HG02885 (cell line): ENCODE measurements at regions not wholly inside any gene's neighbourhood (a gene's known extent, or its start where the extent isn't known, plus 50 kb on each side); places are given as distances from the start of the nearest gene placed in this dataset.
"Not testable (repeated sequence)": the region's sequence is repeated elsewhere in the genome, so short reads cannot be mapped to it uniquely, and the experiment has no call there.

ENCODE experiments used
- ATAC-seq: cut with Tn5 transposase; IDR thresholded peaks from one replicate; pipeline ENCODE4 v1.9.1; 2021; ENCODE audit warnings: mild to moderate bottlenecking; ENCODE audit not compliant: unreplicated experiment, poor library complexity

DNA sequence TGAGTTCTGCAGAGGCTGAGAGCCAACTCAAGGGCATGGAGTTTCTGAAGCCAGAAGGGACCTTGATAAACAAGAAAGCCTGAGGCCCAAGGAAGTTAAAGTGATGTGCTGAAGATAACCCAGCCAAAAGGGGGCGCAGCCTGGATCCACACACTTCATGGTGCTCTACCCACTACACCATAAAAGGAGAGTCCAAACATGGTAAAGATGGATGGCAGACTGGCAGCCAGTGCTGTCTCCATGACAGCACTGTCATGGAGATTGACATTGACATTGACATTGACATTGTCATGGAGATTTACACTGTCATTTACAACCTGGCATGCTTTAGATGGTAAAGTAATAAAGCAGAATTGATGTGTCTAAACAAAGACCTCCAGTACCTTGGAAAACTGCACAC is 67.2 kb upstream of the PLGLB2 start:
- not testable (repeated sequence) for ATAC-seq

DNA sequence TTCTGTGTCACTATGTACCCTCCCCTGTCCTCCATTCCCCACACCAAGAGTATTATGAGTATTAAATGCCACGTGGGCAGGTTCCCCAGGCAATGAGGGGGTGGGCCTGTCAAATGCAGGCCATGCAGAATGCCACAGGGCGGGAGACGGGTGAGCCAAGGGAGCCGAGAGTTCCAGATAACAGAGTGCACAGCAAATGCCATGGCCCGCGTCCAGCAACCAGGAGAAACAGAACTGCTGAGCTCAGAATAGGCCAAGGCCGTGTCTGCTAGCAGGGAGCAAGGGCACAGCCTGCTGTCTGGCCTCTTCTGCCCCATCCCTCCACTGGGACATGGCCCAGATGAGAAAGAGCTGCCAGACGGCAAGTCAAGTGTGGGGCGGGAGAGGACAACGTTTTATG is 64.4 kb upstream of the PLGLB2 start:
- ATAC-seq, result not testable (repeated sequence)

DNA sequence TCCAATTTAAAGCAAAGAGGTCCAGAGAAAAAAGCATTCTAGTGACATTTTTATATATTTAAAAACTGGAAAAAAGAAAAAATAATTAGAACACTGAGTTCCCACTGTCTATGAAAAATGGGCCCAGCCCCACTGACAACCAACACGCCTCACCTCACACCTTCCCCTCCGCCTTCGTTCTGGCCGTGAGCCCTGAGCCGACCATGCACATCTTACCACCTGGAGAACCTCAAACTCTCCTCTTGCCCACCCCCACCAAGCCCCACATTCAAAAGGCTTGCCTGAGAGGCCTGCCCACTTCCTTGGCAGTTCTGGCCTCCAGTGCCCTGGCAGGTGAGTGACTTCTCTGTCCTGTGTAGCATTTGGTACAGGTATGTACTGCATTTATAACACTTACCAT is 63.9 kb upstream of the PLGLB2 start:
- ATAC-seq, result not testable (repeated sequence)

DNA sequence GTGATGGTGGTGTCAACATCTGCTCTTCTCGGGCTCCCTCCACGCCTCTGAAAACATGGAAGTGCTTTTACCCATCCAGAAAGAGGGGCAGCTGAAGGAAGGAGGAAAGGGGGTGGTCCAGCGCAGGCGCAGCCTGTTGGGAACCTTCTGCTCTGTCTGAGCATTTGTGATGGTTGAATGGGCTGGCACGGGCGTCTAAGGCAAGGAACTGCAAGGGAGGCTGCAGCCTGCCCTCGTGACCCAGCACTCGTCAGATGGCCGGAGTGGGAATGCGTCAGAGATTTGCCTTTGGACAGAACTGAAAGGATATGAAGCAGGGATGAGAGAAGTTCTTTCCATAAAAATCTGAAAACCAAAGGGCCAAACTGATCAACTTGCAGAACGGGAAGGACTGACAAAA is 62.3 kb upstream of the PLGLB2 start:
- ATAC-seq, result not testable (repeated sequence)

DNA sequence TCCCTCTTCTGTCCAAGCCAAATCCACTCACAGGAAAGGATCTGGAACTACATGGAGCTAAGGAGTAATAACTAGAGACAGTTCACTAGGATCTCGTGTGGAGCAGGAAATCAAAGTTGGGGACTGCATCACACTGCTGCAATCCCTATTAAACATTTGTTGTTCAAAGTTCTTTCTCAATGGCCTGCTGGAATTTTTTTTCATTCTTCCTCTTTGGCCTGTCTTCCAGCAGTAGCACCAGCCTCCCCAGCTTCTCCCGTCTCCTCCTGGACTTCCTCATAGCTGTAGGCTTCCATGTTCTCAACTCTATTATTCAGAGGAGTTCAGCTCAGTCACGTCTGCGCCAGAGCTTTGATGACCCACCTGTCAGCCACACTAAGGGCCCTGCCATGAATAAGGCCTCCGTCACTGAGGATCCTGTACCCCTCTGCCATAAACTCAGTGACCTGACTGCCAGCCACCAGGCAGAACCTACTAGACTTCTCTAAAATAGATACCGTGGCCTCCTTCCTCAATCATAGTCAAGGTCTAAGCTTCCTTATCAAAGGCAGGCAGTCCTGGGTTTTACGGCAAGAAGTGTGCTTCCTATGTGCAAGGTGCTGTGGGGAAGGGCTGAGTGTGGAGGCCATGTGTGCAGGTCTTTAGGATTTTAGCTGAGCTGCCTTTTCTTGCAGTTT is 60.9 kb upstream of the PLGLB2 start:
- ATAC-seq, result not testable (repeated sequence)

DNA sequence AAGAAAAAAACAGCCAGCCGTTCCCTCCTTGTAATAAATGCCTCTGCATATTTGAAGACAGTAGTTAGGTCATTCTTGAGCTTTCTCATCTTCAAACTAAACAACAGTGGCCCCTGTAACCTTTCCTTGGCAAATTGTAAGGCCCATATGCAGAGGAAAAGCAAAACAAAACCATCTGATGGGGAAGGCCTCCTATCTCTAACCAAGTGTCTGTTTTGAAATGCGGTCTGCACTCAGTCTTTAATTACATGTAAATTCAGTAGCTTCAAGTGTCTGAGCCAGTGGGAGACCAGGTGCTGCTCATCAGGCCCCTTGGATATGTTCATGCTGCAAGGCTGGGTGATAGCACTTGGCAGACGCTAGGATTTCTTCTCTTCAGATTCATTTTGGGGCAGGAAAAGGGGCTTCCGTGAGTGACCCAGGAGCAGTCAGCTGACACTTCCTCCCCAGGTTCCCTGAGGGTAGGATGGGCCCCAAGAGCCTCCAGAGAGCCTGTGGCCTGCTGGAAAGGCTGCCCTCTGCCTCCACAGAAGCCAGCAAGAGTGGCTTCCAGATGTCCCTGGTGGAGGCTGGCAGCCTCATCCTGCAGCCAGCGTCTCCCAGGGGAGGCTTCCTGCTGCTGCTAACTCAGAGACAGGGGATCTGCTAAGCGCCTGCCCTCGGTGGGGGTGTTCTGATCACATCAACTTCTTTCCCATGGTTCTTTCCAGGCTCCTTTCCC is 60.2 kb upstream of the PLGLB2 start:
- ATAC-seq, result not testable (repeated sequence)

DNA sequence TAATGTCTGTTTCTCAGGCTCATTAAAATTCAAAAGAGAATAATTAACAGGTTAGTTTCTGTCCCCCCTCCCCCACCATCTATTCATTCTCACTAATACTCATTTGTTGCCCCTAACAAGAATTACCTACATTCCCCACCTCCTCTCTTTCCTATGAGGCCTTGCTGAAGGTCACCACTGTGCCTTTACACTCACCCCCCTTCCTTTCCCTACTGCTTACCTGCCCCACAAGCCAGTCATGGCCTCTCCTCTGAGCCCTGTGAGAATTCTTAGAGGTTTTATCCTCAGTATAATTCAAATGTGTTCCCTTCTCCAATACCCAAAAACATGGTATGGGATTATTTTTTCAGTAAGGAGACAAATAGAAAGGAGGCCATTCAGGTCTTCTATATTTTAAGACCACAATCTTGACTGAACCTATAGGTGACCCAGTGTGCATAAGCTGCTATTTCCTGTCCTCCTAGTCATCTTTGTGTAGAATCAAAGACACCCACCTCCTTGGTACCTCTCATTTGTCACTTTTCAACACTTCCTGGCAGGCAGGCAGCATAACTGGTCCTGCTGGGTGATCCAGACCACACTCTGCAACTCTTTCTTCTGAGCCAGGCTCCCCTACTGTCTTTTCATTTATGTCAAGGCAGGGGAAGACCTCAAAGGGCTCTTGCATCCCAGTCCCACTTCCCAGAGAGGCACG is 55.8 kb upstream of the PLGLB2 start:
- not testable (repeated sequence) for ATAC-seq

DNA sequence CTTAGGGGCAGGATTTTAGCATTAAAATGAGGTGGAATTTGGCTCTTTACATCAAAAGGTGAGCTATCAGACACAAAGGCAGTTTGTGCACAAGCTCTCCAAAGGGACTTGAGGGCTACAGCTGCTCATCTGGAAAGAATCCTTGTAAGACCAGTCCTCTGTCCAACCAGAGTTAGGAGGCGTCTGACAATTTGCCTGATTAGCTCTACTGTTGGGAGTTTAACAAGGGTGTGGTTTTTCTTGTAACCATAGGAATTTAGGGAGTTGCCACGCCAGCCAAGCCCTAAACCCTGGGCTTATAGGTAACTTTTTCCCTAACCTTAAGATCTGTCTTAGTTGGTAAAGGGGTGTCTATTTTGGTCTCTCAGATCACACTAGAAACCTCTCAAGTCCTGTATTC is 55.0 kb upstream of the PLGLB2 start:
- not testable (repeated sequence) for ATAC-seq

DNA sequence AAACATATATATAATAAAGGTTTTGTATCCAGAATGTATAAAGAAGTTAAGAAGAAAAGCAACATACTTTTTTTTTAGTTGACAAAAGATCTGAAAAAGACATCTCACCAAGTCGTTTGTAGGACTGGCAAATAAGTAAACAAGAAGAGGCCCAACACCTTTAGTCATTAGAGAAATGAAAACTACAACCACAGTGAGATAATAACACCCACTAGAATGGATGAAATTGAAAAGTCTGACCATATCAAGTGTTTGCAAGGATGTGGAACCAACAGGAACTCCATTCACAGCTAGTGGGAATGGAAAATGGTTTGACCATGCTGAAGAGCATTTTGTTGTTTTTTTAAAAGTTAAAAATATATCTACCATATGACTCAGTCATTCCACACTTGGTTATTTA is 54.0 kb upstream of the PLGLB2 start:
- not testable (repeated sequence) for ATAC-seq

DNA sequence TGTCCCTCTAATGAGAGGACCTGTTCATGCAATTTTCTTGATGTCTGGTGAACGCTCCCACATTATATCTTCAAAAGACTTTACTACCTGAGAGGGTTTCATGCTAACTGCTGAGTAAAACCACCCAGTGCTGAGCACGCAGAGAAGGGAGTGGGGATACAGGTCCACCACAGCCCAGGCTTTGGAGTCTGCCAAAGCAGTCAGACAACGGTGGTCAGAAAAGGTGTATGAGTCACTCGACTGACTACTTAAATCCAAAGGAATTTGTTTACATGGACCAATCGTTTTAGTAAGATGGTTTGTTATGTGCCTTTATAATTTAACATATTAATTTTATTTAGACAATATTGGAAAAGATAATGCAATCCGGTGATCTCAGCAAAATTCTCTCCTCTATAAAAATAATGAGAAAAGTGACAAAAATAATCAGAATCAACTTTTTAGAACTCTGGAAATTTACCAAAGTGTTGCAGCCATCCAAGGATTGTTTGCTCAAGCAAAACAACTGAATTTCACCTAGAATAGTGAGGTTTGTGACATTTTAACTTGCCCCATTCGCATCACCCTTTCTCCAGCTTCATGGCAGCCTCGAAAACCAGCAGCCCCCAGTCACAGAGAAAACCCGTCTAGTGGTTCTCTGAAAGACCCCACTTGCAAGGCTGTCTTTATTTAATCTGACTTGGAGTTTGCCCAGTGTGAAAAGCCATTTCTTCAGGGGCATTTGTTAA is 52.1 kb upstream of the PLGLB2 start:
- not testable (repeated sequence) for ATAC-seq
